ENCODE measurements at regions not wholly inside any gene's neighbourhood (a gene's known extent, or its start where the extent isn't known, plus 50 kb on each side); places are given as distances from the start of the nearest gene placed in this dataset.
"Not testable (repeated sequence)": the region's sequence is repeated elsewhere in the genome, so short reads cannot be mapped to it uniquely, and the experiment has no call there.

DNA sequence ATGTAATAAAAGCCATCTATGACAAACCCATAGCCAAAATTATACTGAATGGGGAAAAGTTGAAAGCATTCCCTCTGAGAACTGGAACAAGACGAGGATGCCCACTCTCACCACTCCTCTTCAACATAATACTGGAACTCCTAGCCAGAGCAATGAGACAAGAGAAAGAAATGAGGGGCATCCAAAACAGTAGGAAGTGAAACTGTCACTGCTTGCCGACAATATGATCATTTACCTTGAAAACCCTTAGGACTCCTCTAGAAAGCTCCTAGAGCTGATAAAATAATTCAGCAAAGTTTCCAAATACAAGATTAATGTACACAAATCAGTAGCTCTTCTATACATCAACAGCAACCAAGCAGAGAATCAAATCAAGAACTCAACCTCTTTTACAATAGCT is 241.0 kb upstream of the ZEB2 start:
- not testable (repeated sequence) for TF ChIP-seq CTCF, POLR2A, EP300 (IDR thresholded peaks at IDR 0.05)
